Activated CD4-positive, alpha-beta T cell treated with anti-CD3 and anti-CD28 coated beads, Interleukin-2, amount 50 U/mL, for 1 hour (primary cell): ENCODE measurements at regions not wholly inside any gene's neighbourhood (a gene's known extent, or its start where the extent isn't known, plus 50 kb on each side); places are given as distances from the start of the nearest gene placed in this dataset.

Experiments
- DNase-seq: peaks from one replicate; pipeline ENCODE4 v3.0.0-alpha.2; 2020

DNA sequence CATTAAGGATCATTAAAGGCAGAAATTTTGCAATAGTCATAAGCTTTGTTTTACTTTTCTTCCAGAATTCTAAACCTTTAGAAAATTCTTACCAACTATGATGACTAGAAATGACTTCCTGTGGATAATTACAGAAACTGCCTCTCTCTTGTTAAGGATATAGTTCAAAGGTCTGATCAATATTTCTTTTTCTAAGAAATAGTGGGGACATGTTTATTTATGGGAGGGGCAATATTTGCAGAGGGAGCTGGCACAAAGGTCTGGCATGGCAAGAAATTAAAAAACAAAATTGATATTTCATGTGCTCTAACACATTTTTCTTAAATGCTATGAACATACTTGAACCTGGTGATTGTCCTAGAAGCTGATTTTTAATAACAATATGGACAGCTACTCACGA is 448.9 kb downstream of the KCTD8 start:
- no peak for DNase-seq

GRCh38 chr4:44002368-44002767 is 446.2 kb downstream of the KCTD8 start:
- no peak for DNase-seq

DNA sequence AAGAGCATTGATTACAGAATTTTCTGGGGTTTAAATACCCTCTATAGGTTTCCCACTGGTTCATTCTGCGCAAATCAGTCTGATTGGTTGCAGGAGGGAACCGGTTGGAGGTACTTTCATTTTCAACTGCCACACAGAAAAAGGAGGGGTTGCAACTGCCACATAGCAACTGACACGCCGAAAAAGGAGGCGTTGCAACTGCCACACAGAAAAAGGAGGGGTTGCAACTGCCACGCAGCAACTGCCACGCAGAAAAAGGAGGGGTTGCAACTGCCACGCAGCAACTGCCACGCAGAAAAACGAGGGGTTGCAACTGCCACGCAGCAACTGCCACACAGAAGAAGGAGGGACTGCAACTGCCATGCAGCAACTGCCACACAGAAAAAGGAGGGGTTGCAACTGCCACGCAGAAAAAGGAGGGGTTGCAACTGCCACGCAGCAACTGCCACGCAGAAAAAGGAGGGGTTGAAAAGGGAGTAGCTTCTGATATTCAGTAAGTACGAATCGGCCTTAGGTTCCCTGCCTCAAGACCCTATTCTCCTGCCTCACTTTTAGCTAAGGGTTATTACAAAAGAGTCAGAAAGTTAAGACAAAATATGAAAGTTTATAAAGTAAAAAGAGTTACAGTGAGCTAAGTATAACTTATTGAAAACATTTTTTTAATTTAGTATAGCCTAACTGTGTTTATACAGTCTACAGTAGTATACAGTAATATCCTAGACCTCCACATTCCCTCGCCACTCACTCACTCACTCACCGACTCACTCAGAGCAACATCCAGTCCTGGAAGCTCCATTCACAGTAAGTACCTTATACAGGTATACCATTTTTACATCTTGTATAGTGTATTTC is 431.8 kb downstream of the KCTD8 start:
- no peak for DNase-seq

DNA sequence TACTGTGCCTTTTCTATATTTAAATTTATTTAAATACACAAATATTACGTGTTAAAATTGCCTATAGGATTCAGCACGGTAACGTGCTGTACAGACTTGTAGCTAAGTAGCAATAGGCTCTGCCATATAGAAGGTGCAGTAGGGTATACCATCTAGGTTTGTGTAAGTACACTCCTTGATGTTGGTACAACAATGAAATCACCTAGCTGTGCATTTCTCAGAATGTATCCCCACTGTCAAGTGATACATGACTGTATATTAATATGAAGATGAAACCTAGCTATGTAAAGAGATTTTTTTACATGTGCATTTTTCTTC is 431.2 kb downstream of the KCTD8 start:
- no peak for DNase-seq

- DNase-seq = no peak
Measured at GRCh38 chr4:44019721-44020120, 428.9 kb downstream of the KCTD8 start.

DNA sequence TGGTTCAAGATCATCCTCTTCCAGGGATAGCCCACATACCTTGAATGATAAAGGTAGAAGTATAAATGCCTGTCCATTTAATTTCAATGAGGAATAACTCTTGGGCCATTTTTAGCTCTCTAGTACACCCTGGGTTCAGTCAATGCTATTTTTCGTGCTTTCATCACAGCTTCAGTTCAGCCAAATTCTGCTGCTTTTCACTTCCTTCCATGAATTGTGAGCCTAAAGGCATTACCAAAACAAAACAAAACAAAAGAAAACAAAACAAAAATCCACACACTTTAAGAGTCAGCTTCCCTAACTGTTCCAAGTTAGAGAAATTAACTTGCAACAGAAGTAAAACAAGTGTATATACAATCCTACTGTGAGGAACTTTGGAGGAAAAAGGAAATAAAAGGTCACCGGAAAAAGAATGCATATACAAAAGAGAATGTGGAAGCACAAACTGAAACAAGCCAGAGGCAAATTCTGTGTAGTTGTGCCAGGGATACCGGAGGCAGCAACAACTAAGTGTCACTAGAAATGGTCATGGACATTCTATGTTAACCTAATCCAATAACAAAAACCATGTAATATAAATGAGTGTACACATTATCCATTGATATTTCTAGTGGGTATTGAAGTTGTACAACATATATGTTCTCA is 423.1 kb downstream of the KCTD8 start:
- no peak for DNase-seq

GRCh38 chr4:44038811-44039210 is 409.8 kb downstream of the KCTD8 start:
- no peak for DNase-seq

DNA sequence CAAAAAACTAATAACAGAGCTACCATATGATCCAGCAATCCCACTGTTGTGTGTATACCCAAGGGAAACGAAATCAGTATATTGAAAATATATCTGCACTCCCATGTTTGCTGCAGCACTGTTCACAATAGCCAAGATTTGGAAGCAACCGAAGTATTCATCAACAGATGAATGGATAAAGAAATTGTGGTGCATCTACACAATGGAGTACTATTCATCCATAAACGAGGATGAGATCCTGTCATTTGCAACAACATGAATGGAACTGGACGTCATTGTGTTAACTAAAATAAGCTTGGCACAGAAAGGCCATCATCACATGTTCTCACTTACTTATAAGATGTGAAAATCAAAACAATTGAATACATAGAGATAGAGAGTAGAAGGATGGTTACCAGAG is 402.1 kb downstream of the KCTD8 start:
- no peak for DNase-seq

DNA sequence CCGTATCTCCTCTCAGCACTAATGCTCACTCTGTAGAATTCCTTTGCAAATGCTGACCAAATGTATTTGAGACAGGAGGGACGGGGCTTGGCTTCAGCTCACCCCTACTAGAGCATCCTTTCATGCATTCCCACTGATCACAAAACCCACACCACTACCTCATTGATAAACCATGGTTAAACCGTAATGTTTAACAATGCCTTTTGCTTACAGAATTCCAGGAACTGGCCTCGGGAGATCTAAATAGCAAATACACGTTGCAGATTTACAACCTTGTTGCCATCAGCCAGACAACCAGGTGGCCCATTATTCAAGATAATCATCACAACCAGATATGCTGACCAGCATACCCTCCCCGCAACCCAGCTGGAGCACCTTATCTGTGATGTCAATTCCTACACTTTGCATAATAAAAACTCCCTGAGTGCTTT is 391.9 kb downstream of the KCTD8 start:
- DNase-seq = no peak

- DNase-seq = no peak
Measured at GRCh38 chr4:44070843-44071242, 377.8 kb downstream of the KCTD8 start.

GRCh38 chr4:44071959-44072955 is 376.4 kb downstream of the KCTD8 start:
- no peak for DNase-seq

DNA sequence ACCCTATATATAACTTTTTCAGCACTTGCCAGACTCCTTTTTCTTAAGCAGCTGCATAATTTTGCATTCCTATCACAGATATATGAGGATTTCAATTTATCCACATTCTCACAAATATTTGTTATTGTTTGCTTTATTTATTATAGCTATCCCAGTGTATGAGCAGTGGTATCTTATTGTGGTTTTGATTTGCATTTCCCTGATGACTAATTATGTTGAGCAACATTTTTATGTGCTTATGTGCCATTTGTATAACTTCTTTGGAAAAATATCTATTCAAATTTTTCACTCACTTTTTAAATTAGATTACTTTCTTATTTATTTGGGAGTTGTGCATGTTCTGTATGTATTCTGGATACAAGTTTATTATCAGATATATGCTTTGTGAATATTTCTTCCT is 361.9 kb downstream of the KCTD8 start:
- no peak for DNase-seq

DNA sequence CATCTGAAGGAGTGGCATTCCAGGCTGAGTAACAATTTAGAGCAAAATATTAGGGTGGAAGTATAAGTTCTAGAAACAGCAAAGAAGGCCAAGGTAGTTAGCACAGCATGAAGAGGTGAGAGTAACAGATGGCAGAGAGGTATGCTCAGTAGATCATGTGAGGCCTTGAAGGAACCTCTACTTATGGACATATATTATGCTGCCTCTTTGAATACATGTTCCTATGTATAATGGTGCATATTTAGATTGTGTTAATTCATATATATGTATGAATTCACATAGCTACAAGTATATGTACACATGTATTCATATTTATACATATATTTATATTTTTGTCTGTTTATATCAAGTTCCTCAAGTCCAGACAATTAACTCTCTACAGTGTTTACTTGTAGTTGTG is 355.2 kb downstream of the KCTD8 start:
- no peak for DNase-seq

DNA sequence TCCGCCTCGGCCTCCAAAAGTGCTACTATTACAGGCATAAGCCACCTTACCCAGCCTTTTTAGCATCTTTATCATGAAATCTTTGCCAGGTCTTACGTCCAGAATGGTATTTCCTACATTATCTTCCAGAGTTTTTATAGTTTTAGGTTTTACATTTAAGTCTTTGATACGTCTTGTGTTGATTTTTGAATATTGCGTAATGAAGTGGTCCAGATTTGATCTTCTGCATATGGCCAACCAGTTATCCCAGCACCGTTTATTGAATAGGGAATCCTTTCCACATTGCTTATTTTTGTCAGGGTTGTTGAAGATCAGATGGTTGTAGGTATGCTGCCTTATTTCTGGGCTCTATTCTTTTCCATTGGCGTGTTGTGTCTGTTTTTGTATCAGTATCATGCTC is 349.6 kb downstream of the KCTD8 start:
- DNase-seq = no peak

- no peak for DNase-seq
Measured at GRCh38 chr4:44100456-44100855, 348.2 kb downstream of the KCTD8 start.

DNA sequence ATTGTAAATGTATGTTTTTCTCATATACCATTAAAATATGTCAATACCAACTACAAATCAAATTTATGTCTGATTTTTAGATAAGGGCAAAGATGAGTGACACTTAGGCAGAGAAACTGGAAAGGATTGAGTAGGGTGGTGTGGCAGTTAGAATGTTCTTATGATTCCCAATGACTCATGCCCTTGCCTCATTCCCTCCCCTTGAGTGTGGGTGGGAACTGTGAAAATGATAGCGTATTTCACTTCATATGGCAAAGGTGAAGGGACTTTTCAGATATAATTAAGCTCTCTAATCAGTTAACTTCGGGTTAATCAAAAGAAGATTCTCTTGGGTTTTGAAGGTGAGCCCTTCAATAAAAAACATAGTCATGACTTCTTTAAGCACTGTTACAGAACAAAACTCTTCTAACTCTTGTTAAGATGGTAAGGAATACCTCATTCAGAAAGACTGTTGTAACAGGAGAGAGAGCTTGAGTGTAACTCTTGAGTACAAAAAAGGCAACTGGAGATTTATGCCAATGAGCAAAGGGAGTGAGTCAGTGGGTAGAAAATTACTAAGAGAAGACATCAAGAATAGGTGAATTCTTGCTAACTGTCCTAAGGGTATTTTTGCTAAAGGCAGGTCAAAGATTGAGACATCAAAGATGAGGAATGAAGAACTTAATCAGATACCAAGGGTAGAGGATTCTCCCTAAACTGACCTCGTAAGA is 329.5 kb downstream of the KCTD8 start:
- DNase-seq = no peak

DNA sequence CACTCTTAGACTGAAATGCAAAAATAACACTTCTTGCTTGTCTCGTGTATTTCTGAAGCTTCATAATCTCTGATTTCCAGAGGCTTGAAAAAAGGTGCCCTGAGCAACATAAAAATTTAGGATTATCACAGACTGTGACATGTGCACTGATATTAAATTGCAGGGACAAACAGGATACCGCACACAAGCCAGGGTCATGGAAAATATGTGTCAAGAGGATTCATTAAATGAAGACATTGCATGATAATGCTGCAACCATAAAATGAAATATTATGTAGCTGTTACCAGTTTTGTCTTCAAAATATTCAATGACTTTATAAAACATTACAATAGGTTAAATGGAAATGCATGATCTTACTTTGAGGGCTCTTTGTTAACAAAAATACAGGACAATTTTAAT is 328.0 kb downstream of the KCTD8 start:
- DNase-seq = no peak

GRCh38 chr4:44121210-44121609 is 327.4 kb downstream of the KCTD8 start:
- DNase-seq = no peak
